Esophagus squamous epithelium (tissue), 5 donors: ENCODE measurements at regions not wholly inside any gene's neighbourhood (a gene's known extent, or its start where the extent isn't known, plus 50 kb on each side); places are given as distances from the start of the nearest gene placed in this dataset.

Source experiments
- DNase-seq: peaks from one replicate; lab custom pipeline; 2025; lab: John Stamatoyannopoulos, UW
- H3K27ac ChIP-seq, 4 donors: fragments of 200-600 bp; sonication (generic); one replicate each; pipeline ENCODE4 v1.5.1; 2016 to 2019; ENCODE audit warnings: mild to moderate bottlenecking in 1 of 4
- H3K27me3 ChIP-seq, 4 donors: fragments of 200-600 bp; sonication (generic); 1 replicate in 3 of 4; 2 replicates in 1 of 4; pipeline versions ENCODE4 v1.5.1 to v1.6.0; 2017 to 2021; ENCODE audit warnings: antibody characterized with exemption in 1 of 4
- H3K36me3 ChIP-seq, 3 donors: fragments of 200-600 bp; sonication (generic); one replicate each; pipeline ENCODE4 v1.5.1; 2016 to 2019
- H3K4me1 ChIP-seq, 3 donors: fragments of 200-600 bp; sonication (generic); one replicate each; pipeline ENCODE4 v1.5.1; 2017 to 2019
- H3K4me3 ChIP-seq, 4 donors: fragments of 200-600 bp; sonication (generic); 1 replicate in 3 of 4; 2 replicates in 1 of 4; pipeline ENCODE4 v1.5.1; 2016 to 2019; ENCODE audit warnings: mild to moderate bottlenecking in 2 of 4, moderate library complexity in 1 of 4
- H3K9me3 ChIP-seq, 3 donors: fragments of 200-600 bp; sonication (generic); one replicate each; pipeline ENCODE4 v1.5.1; 2016 to 2019
- POLR2A ChIP-seq, 4 donors: fragments of 450-650 bp; IDR thresholded peaks; one replicate each; pipeline ENCODE4 v1.6.1; 2017; ENCODE audit warnings: antibody characterized with exemption in 4 of 4, mild to moderate bottlenecking in 4 of 4, moderate library complexity in 3 of 4
- WGBS, 2 donors: methylation state at CpG; one replicate each; pipeline ENCODE4 v1.1.5; 2018; 5-methylcytosine and 5-hydroxymethylcytosine counted together
- intact Hi-C: fragments of 100-400 bp; cut with DNase I; formaldehyde crosslinking; loops from one replicate; pipeline ENCODE4 v1.15.0; 2022
- TF ChIP-seq, protein P1 (sequence below), 6 experiments: fragments of 450-650 bp in 4 of 6; fragments of 200-600 bp in 2 of 6; sonication (generic) in 2 of 6; IDR thresholded peaks; one replicate each; pipeline ENCODE4 v1.5.1; 2016 to 2019; ENCODE audit warnings: antibody characterized with exemption in 6 of 6, mild to moderate bottlenecking in 4 of 6, moderate library complexity in 4 of 6
- donor health status: DM: yes; HTN: yes; CAD: no.

DNA sequence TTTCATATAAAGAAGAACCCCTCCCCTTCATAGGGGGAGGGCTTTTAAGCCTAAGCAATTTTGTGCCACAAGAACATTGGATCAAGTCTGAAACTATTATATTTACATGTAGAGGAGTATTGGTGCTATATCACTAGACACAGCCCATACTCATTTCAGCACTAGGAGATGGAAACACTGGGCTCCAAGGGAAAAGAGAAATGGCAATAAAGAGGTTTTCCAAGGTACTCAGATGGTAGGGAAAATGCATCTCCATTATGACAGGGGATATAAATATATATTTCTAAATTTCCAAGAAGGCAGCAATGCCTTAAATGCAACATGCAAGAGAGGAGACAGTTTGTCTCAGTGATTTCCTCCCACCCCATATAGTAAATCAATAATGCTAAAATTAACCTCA lies 209.0 kb downstream of the RAB38 start:
- Histone ChIP-seq H3K4me1 (no peaks in the 10 kb centered on the region), H3K27me3 (no peaks in the 10 kb centered on the region), H3K36me3 (no peaks in the 10 kb centered on the region), H3K9me3 (no peaks in the 10 kb centered on the region), H3K4me3 (no peak overlapping the region), H3K27ac (no peak overlapping the region)
- no peak for DNase-seq
- TF ChIP-seq, protein P1, sequence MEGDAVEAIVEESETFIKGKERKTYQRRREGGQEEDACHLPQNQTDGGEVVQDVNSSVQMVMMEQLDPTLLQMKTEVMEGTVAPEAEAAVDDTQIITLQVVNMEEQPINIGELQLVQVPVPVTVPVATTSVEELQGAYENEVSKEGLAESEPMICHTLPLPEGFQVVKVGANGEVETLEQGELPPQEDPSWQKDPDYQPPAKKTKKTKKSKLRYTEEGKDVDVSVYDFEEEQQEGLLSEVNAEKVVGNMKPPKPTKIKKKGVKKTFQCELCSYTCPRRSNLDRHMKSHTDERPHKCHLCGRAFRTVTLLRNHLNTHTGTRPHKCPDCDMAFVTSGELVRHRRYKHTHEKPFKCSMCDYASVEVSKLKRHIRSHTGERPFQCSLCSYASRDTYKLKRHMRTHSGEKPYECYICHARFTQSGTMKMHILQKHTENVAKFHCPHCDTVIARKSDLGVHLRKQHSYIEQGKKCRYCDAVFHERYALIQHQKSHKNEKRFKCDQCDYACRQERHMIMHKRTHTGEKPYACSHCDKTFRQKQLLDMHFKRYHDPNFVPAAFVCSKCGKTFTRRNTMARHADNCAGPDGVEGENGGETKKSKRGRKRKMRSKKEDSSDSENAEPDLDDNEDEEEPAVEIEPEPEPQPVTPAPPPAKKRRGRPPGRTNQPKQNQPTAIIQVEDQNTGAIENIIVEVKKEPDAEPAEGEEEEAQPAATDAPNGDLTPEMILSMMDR (IDR thresholded peaks at IDR 0.05) = no peak
- TF ChIP-seq POLR2A (IDR thresholded peaks at IDR 0.05) = no peak
- intact Hi-C loops = no loop called here

DNA sequence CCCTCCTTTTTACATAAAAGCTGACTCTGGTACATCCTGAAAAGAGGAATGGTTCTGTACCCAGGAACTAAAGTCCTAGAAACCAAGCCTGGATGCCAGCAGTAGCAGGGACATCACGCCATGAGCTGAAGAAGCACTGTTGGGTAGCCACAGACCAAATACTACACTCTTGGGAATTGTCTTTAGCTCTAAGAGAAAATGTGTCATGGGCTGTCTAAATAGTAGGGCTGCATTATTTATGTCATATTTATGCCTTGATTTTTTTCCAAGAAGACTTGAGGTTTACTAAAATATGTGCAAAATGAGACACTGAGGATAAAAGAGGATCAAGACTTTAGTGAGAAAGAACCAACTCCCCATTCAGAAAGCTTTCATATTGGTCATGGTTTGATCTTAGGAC lies 213.6 kb downstream of the RAB38 start:
- Histone ChIP-seq H3K9me3 (no peaks in the 10 kb centered on the region), H3K4me1 (no peaks in the 10 kb centered on the region), H3K27ac (no peak overlapping the region), H3K27me3 (no peaks in the 10 kb centered on the region), H3K4me3 (no peak overlapping the region), H3K36me3 (no peaks in the 10 kb centered on the region)
- DNase-seq = no peak
- TF ChIP-seq, protein P1 (IDR thresholded peaks at IDR 0.05) = no peak
- TF ChIP-seq POLR2A (IDR thresholded peaks at IDR 0.05) = no peak
- WGBS, 2 donors = 85 to 90% methylated on average over 1 of the region's 1 CpG
- intact Hi-C loops = no loop called here

DNA sequence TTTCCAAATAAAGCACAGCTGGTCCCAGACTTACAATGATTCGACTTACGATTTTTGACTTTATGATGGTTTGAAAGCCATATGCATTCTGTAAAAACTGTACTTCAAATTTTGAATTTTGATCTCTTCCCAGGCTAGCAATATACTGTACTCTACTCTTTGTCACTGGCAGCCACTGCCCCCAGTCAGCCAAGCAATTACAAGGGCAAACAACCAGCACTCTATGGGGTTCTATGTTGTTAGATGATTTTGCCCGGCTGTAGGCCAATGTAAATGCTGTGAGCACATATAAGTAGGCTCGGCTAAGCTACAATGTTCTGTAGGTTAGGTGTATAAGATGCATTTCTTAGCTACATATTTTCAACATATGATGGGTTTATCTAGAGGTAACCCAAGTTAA lies 217.3 kb downstream of the RAB38 start:
- Histone ChIP-seq H3K36me3 (no peaks in the 10 kb centered on the region), H3K4me3 (no peak overlapping the region), H3K9me3 (no peaks in the 10 kb centered on the region), H3K4me1 (no peaks in the 10 kb centered on the region), H3K27me3 (no peaks in the 10 kb centered on the region), H3K27ac (no peak overlapping the region)
- DNase-seq = no peak
- WGBS, 2 donors = 88% methylated on average over 4 of the region's 4 CpGs
- TF ChIP-seq POLR2A (IDR thresholded peaks at IDR 0.05) = no peak
- TF ChIP-seq, protein P1 (IDR thresholded peaks at IDR 0.05) = no peak
- intact Hi-C loops = no loop called here

DNA sequence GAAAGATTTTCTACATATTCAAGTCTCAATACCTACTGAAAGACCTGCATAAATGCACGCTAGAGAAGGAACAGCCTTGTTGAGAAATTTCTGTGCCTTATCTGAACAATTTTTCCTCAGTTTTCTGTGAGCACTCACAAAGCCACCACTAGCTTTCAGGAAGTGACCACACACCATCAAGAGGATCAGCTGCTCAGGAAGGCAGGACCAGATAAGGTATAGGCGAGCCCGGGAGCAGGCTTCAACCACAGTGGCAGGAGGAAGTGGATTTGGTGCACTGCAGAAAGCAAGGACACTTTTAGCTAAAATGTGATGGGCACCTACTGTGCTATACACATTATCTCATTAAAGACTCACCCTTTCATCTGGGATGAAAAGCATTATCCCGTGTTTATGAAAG lies 220.8 kb downstream of the RAB38 start:
- intact Hi-C loops = no loop called here
- TF ChIP-seq, protein P1 (IDR thresholded peaks at IDR 0.05) = no peak
- no peak for TF ChIP-seq POLR2A (IDR thresholded peaks at IDR 0.05)
- 58 to 72% methylated on average over 4 of the region's 4 CpGs for WGBS, 2 donors
- no peaks in the 10 kb centered on the region for H3K27me3 ChIP-seq
- no peak for DNase-seq
- no peaks in the 10 kb centered on the region for H3K36me3 ChIP-seq
- no peak overlapping the region for H3K4me3 ChIP-seq
- no peaks in the 10 kb centered on the region for H3K9me3 ChIP-seq
- H3K4me1 ChIP-seq = no peaks in the 10 kb centered on the region
- H3K27ac ChIP-seq = no peak overlapping the region

DNA sequence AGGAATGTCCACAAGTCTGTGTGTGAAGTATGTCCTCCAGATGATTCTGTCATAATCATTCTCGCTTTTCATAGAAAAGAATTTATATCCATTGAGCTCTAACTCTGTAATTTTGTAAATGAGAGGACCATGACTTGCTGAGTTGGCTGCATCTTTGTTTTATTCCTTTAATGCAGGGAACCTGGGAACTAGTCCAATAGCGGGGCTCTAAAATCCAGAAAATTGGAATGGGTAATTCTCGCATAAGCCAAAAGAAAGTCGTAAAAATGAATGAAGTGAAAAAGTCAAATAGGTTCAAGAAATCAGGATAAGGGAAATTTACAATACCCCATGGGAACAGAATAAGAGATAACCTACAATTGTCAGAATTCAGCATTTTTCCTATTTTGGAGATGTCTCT lies 232.5 kb downstream of the RAB38 start:
- no peak for DNase-seq
- Histone ChIP-seq H3K4me3 (no peak overlapping the region), H3K9me3 (no peaks in the 10 kb centered on the region), H3K27me3 (no peaks in the 10 kb centered on the region), H3K36me3 (no peaks in the 10 kb centered on the region), H3K27ac (no peak overlapping the region), H3K4me1 (no peaks in the 10 kb centered on the region)
- WGBS, 2 donors = 78 to 84% methylated on average over 4 of the region's 4 CpGs
- intact Hi-C loops = no loop called here
- TF ChIP-seq POLR2A (IDR thresholded peaks at IDR 0.05) = no peak
- TF ChIP-seq, protein P1 (IDR thresholded peaks at IDR 0.05) = no peak
